ENCODE measurements at regions not wholly inside any gene's neighbourhood (a gene's known extent, or its start where the extent isn't known, plus 50 kb on each side); places are given as distances from the start of the nearest gene placed in this dataset.
A peak's percentile ranks its signal among the peaks of the same experiment; 100 is the strongest.
"Not testable (repeated sequence)": the region's sequence is repeated elsewhere in the genome, so short reads cannot be mapped to it uniquely, and the experiment has no call there.

- TF ChIP-seq CTCF (IDR thresholded peaks at IDR 0.05; ENCODE audit: insufficient read depth, low read depth, low read length, missing control alignments) = no peak
- DNase-seq (ENCODE audit: low read depth) = no peak
- no peak overlapping the region for H3K4me3 ChIP-seq (ENCODE audit: low read depth, low read length)
These were observed 261.1 kb downstream of the SATB2 start for GRCh38 chr2:199196686-199197085.

- no peak for TF ChIP-seq CTCF (IDR thresholded peaks at IDR 0.05; ENCODE audit: insufficient read depth, low read depth, low read length, missing control alignments)
- DNase-seq (ENCODE audit: low read depth) = no peak
- H3K4me3 ChIP-seq (ENCODE audit: low read depth, low read length) = no peak overlapping the region
These were observed 261.7 kb downstream of the SATB2 start for GRCh38 chr2:199195927-199196502.

GRCh38 chr2:199191461-199191860 is 266.3 kb downstream of the SATB2 start:
- no peak for TF ChIP-seq CTCF (IDR thresholded peaks at IDR 0.05; ENCODE audit: insufficient read depth, low read depth, low read length, missing control alignments)
- DNase-seq (ENCODE audit: low read depth) = no peak
- no peak overlapping the region for H3K4me3 ChIP-seq (ENCODE audit: low read depth, low read length)

- no peak for DNase-seq (ENCODE audit: low read depth)
- TF ChIP-seq CTCF (IDR thresholded peaks at IDR 0.05; ENCODE audit: insufficient read depth, low read depth, low read length, missing control alignments) = no peak
These were observed 268.5 kb downstream of the SATB2 start for GRCh38 chr2:199189229-199189628.

GRCh38 chr2:199186301-199186751 is 271.4 kb downstream of the SATB2 start:
- TF ChIP-seq CTCF (IDR thresholded peaks at IDR 0.05; ENCODE audit: insufficient read depth, low read depth, low read length, missing control alignments) = no peak
- peak; percentile 7 for DNase-seq (ENCODE audit: low read depth)
- no peak overlapping the region for H3K4me3 ChIP-seq (ENCODE audit: low read depth, low read length)

More at GRCh38 chr2:199189229-199189628, 268.5 kb downstream of the SATB2 start:
- no peak overlapping the region for H3K4me3 ChIP-seq (ENCODE audit: low read depth, low read length)

GRCh38 chr2:199185174-199185573 is 272.6 kb downstream of the SATB2 start:
- H3K4me3 ChIP-seq (ENCODE audit: low read depth, low read length); DNase-seq (ENCODE audit: low read depth): not testable (repeated sequence)

- DNase-seq (ENCODE audit: low read depth) = no peak
- no peak for TF ChIP-seq CTCF (IDR thresholded peaks at IDR 0.05; ENCODE audit: insufficient read depth, low read depth, low read length, missing control alignments)
- H3K4me3 ChIP-seq (ENCODE audit: low read depth, low read length) = no peak overlapping the region
These were observed 293.9 kb downstream of the SATB2 start for GRCh38 chr2:199163613-199164458.

Measured in GM12865 (cell line).